Lower leg skin (tissue), 4 donors: ENCODE measurements at regions not wholly inside any gene's neighbourhood (a gene's known extent, or its start where the extent isn't known, plus 50 kb on each side); places are given as distances from the start of the nearest gene placed in this dataset.

ENCODE experiments used
- DNase-seq, 2 donors: peaks; one replicate each; pipeline ENCODE4 v3.0.0-alpha.2; 2019; ENCODE audit warnings: low spot score in 2 of 2
- H3K4me3 ChIP-seq: fragments of 200-600 bp; sonication (generic); 2 replicates; pipeline ENCODE4 v1.5.1; 2017; ENCODE audit warnings: mild to moderate bottlenecking, low read depth; ENCODE audit not compliant: poor library complexity, severe bottlenecking
- CTCF ChIP-seq, 3 donors: fragments of 450-650 bp; IDR thresholded peaks; one replicate each; pipeline ENCODE4 v1.5.1; 2016; ENCODE audit warnings: antibody characterized with exemption in 3 of 3, mild to moderate bottlenecking in 3 of 3, moderate library complexity in 2 of 3
- POLR2A ChIP-seq, 2 donors: fragments of 450-650 bp; IDR thresholded peaks; one replicate each; pipeline ENCODE4 v1.6.1; 2016 to 2017; ENCODE audit warnings: antibody characterized with exemption in 2 of 2, mild to moderate bottlenecking in 1 of 2, moderate library complexity in 1 of 2
- WGBS, 2 donors: methylation state at CpG; one replicate each; pipeline ENCODE4 v1.1.5; 2018; 5-methylcytosine and 5-hydroxymethylcytosine counted together
- intact Hi-C: fragments of 100-400 bp; cut with DNase I; formaldehyde crosslinking; loops from one replicate; pipeline ENCODE4 v1.15.0; 2023; ENCODE audit warnings: low total_unique reads

DNA sequence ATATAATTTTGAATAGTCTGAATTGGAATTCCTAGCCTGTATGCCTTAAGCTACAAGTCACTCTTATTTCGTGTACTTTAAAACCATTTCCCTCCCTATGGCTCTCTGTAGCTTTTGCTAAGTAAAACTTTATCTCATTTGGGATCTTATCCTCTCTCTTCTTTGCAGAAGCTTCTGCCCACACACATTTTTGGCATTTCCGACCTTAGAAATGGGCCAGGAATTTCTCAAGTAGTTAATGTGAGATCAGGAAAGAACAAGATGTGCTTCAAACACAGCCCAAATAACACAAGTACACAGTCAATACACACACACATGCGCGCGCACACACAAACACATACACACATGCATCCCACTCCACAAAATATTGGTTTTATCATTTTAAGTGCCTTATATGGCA lies 931.0 kb upstream of the MIR17HG start:
- TF ChIP-seq CTCF (IDR thresholded peaks at IDR 0.05) (no peak), POLR2A (IDR thresholded peaks at IDR 0.05) (no peak)
- WGBS, 2 donors = 40 to 57% methylated on average over 5 of the region's 5 CpGs

DNA sequence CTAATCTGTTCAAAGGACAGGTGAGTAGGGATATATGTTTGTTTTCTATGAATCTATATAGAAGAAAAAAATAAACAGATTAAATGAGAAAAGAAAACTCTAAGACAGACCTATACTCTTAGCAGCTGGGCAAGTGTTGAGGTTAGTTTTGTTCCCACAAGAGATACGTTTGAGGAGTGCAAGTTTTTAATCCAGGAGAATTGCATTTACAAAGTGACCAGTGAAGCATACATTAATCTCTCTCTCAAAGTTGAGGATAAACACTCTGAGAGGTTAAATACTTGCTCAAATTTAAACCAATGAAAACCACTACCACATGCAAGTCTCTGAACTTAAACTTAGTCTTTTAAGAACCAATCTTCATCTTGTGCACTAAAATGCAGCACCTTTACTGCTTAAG lies 930.5 kb upstream of the MIR17HG start:
- intact Hi-C loops = no loop called here
- no peak for DNase-seq
- 74 to 79% methylated on average over 1 of the region's 1 CpG for WGBS, 2 donors
- TF ChIP-seq CTCF (IDR thresholded peaks at IDR 0.05) = no peak
- TF ChIP-seq POLR2A (IDR thresholded peaks at IDR 0.05) = no peak
- H3K4me3 ChIP-seq = no peak overlapping the region

More for the DNA sequence above, 931.0 kb upstream of the MIR17HG start:
- no peak overlapping the region for H3K4me3 ChIP-seq
- no peak for DNase-seq
- intact Hi-C loops = no loop called here

DNA sequence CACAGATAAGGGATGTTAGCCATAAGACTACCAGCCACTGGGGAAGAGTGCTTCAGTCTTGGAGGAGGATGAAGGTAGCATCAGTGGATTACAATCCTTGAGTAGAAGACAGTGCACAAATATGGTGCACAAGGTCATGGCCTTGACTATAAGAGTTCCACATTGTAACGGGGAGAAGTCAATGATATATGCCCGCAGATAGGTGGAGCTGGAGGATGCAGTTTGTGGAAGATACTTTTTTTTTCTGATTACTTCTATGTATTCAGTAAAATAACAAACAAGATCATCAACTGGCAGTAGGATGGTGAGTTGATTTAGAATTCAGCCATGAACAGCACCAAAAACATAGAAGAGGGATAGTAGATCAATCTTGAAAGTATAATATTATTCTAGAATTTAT lies 926.8 kb upstream of the MIR17HG start:
- TF ChIP-seq POLR2A (IDR thresholded peaks at IDR 0.05) = no peak
- TF ChIP-seq CTCF (IDR thresholded peaks at IDR 0.05) = no peak
- DNase-seq = no peak
- H3K4me3 ChIP-seq = no peak overlapping the region
- 88 to 89% methylated on average over 2 of the region's 2 CpGs for WGBS, 2 donors
- intact Hi-C loops = no loop called here

DNA sequence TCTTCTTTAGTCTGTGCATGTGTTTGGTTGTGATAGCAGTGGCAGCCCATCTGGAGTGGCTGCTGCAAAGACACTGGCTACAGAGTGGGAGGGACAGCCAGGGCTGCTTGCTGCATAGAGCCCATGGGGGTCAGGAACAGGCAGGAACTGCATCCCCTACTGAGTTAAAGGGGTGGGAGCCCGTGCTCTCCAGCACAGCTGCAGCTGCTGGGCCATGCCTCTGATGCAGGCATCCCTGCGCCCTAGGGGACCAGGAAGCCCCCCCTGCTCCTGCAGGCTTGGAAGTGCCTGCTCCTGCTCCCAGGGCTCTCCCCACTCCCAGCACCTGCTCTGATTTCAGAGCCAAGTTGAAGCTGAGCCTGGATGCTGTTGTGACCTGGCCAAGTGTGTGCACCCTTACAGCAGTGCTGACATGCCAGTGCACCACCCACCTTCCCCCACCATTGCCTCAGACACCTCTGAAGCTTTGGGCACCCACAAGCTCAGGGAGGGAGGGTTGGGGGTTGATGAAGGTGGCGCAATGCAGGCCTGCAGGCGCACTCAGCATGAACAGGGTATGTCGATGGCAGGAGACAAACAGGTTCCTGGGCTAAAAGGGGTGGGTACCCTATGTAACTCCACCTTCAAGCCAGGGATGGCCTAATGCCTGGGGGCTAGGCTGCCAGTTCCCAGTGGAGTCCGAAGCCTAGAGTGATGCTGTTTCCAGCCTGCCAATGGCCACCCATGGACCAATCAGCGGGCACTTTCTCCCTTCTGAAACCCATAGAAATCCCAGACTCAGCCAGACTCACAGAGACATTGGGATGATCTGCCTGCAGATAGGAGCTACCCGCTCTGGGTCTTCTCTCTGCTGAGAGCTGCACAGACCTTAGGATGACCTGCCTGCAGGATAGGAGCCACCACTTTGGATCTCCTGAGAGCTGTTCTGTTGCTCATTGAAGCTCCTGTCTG lies 919.9 kb upstream of the MIR17HG start:
- no peak for DNase-seq
- WGBS, 2 donors = 34 to 39% methylated on average over 8 of the region's 8 CpGs
- TF ChIP-seq CTCF (IDR thresholded peaks at IDR 0.05) (no peak), POLR2A (IDR thresholded peaks at IDR 0.05) (no peak)
- no peak overlapping the region for H3K4me3 ChIP-seq
- intact Hi-C loops = no loop called here

DNA sequence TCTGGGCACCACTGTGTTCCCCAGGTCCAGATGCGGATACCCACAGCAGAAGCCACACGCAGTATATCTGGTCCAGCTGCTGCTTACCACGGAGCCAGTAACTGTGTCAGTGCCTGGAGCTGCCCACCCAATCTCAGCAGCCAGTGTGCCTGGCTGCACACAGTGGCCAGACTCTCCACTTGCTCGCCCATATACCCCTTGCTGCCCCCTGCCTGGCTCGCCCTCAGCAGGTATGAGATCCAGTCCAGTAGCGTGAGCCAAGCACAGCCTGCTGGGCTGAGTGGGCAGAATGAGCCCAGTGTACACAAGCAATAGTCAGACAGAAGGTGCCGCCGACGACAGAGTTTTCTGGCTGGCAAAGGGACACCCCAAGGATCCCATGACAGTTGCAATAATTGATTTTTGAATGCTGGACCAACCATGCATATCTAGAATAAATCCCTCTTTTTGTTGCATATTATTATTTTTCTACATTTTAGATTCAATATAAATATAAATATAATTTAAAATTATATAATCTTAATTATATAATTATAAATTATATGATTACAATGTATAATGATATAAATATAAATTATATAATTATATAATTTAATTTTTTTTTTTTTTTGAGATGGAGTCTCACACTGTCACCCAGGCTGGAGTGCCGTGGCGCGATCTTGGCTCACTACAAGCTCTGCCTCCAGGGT lies 918.8 kb upstream of the MIR17HG start:
- intact Hi-C loops = no loop called here
- WGBS, 2 donors = 83 to 94% methylated on average over 11 to 12 of the region's 12 CpGs
- DNase-seq = no peak
- H3K4me3 ChIP-seq = no peak overlapping the region
- TF ChIP-seq POLR2A (IDR thresholded peaks at IDR 0.05) (no peak), CTCF (IDR thresholded peaks at IDR 0.05) (no peak)
